Smooth muscle cell (in vitro differentiated cells): ENCODE measurements at regions not wholly inside any gene's neighbourhood (a gene's known extent, or its start where the extent isn't known, plus 50 kb on each side); places are given as distances from the start of the nearest gene placed in this dataset.

Experiments
- DNase-seq: peaks from one replicate; lab custom pipeline; 2025; ENCODE audit not compliant: unreplicated experiment; lab: John Stamatoyannopoulos, UW
- H2AFZ ChIP-seq: fragments of 200-600 bp; sonication (generic); 2 replicates; pipeline ENCODE4 v1.6.0; 2016; ENCODE audit warnings: antibody characterized with exemption, low read depth, mild to moderate bottlenecking
- H3F3A ChIP-seq: fragments of 200-600 bp; sonication (generic); 2 replicates; pipeline ENCODE4 v1.6.0; 2017; ENCODE audit warnings: antibody characterized with exemption, low read depth
- H3K27ac ChIP-seq: fragments of 200-600 bp; sonication (generic); 2 replicates; pipeline ENCODE4 v1.5.1; 2016; ENCODE audit warnings: low read depth, mild to moderate bottlenecking
- H3K27me3 ChIP-seq: fragments of 200-600 bp; sonication (generic); 2 replicates; pipeline ENCODE4 v1.6.1; 2016; ENCODE audit warnings: low read depth, mild to moderate bottlenecking
- H3K36me3 ChIP-seq: fragments of 200-600 bp; sonication (generic); 2 replicates; pipeline ENCODE4 v1.5.1; 2016; ENCODE audit warnings: low read depth
- H3K4me1 ChIP-seq: fragments of 200-600 bp; sonication (generic); 2 replicates; pipeline ENCODE4 v1.5.1; 2016; ENCODE audit warnings: low read depth
- H3K4me2 ChIP-seq: fragments of 200-600 bp; sonication (generic); 2 replicates; pipeline ENCODE4 v1.6.0; 2016; ENCODE audit warnings: mild to moderate bottlenecking
- H3K4me3 ChIP-seq: fragments of 200-600 bp; sonication (generic); 2 replicates; pipeline ENCODE4 v1.5.1; 2016; ENCODE audit warnings: mild to moderate bottlenecking
- H3K79me2 ChIP-seq: fragments of 200-600 bp; sonication (generic); 2 replicates; pipeline ENCODE4 v1.6.0; 2016; ENCODE audit warnings: low read depth, mild to moderate bottlenecking
- H3K9ac ChIP-seq: fragments of 200-600 bp; sonication (generic); 2 replicates; pipeline ENCODE4 v1.6.0; 2016; ENCODE audit warnings: low read depth
- H3K9me3 ChIP-seq: fragments of 200-600 bp; sonication (generic); replicated peaks from 2 replicates; pipeline ENCODE4 v1.5.1; 2016; ENCODE audit warnings: low read depth
- H4K20me1 ChIP-seq: fragments of 200-600 bp; sonication (generic); 2 replicates; pipeline ENCODE4 v1.6.0; 2016; ENCODE audit warnings: low read depth
- CTCF ChIP-seq: fragments of 200-600 bp; sonication (generic); IDR thresholded peaks from 2 replicates; pipeline ENCODE4 v1.5.1; 2017; ENCODE audit warnings: borderline replicate concordance, mild to moderate bottlenecking, antibody characterized with exemption; ENCODE audit not compliant: insufficient read depth, poor library complexity, severe bottlenecking
- WGBS: methylation state at CpG from one replicate; pipeline ENCODE4 v1.1.7; 2016; ENCODE audit warnings: low lambda C conversion rate; 5-methylcytosine and 5-hydroxymethylcytosine counted together

GRCh38 chr2:8595428-8595805 is 86.4 kb upstream of the ID2 start:
- Histone ChIP-seq H3K27ac (no peak overlapping the region), H3K27me3 (no peaks in the 10 kb centered on the region), H4K20me1 (no peaks in the 10 kb centered on the region), H3K9me3 (no peaks in the 10 kb centered on the region), H3K9ac (no peak overlapping the region), H2AFZ (no peak overlapping the region), H3F3A (peaks cover 13% of the 10 kb centered on the region), H3K4me1 (no peaks in the 10 kb centered on the region), H3K4me3 (no peak overlapping the region), H3K4me2 (no peak overlapping the region), H3K36me3 (no peaks in the 10 kb centered on the region), H3K79me2 (no peaks in the 10 kb centered on the region)
- no peak for DNase-seq
- 92% methylated on average over 12 of the region's 12 CpGs for WGBS
- TF ChIP-seq CTCF = no peak

GRCh38 chr2:8595811-8596600 is 85.8 kb upstream of the ID2 start:
- no peak for DNase-seq
- no peak overlapping the region for H2AFZ ChIP-seq
- no peaks in the 10 kb centered on the region for H3K9me3 ChIP-seq
- no peaks in the 10 kb centered on the region for H3K4me1 ChIP-seq
- TF ChIP-seq CTCF = no peak
- no peak overlapping the region for H3K4me3 ChIP-seq
- H4K20me1 ChIP-seq = no peaks in the 10 kb centered on the region
- H3F3A ChIP-seq = peaks cover 13% of the 10 kb centered on the region
- no peaks in the 10 kb centered on the region for H3K36me3 ChIP-seq
- H3K4me2 ChIP-seq = no peak overlapping the region
- H3K9ac ChIP-seq = no peak overlapping the region
- H3K79me2 ChIP-seq = no peaks in the 10 kb centered on the region
- WGBS = 90% methylated on average over 27 of the region's 27 CpGs
- no peak overlapping the region for H3K27ac ChIP-seq
- H3K27me3 ChIP-seq = no peaks in the 10 kb centered on the region

DNA sequence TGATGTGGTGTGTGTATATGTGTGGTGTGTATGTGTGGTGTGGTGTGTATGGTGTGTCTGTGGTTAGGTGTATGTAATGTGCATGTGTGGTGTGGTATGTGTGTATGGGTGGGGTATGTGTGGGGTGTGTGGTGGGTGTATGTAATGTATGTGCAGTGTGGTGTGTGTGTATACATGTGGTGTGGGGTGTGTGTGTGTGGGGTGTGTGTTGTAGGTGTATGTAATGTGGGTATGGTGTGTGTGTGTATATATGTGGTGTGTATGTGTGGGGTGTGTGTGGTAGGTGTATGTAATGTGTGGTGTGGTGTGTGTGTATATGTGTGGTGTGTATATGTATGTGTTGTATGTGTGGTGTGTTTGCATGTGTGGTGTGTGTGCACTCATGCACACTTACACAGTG is 84.8 kb upstream of the ID2 start:
- TF ChIP-seq CTCF = no peak
- Histone ChIP-seq H3K36me3 (no peaks in the 10 kb centered on the region), H3K4me3 (no peak overlapping the region), H4K20me1 (no peaks in the 10 kb centered on the region), H3K27me3 (no peaks in the 10 kb centered on the region), H3K27ac (no peak overlapping the region), H3K4me2 (no peak overlapping the region), H3F3A (peaks cover 13% of the 10 kb centered on the region), H3K9ac (no peak overlapping the region), H2AFZ (no peak overlapping the region), H3K79me2 (no peaks in the 10 kb centered on the region), H3K4me1 (no peaks in the 10 kb centered on the region), H3K9me3 (no peaks in the 10 kb centered on the region)
- no peak for DNase-seq
